Panc1 (cell line): ENCODE measurements at regions not wholly inside any gene's neighbourhood (a gene's known extent, or its start where the extent isn't known, plus 50 kb on each side); places are given as distances from the start of the nearest gene placed in this dataset.

Source experiments
- ATAC-seq: fragments of 200-7000 bp; cut with Tn5 transposase; 2 replicates; pipeline ENCODE4 v1.9.1; 2020; ENCODE audit warnings: mild to moderate bottlenecking, moderate library complexity
- BruUV-seq: library from RNA; stranded (reverse); fragments of 400-500 nt; replicated peaks from 2 replicates; lab custom pipeline; 2021; lab: Mats Ljungman, UMichigan
- CTCF ChIA-PET: fragments of 300-600 bp; sonication (Branson Sonifier 250); formaldehyde crosslinking; loops from one replicate; lab custom pipeline; 2022; ENCODE audit warnings: antibody characterized with exemption; lab: Charles Lee
- POLR2A ChIA-PET: fragments of 300-600 bp; sonication (Branson Sonifier 250); formaldehyde crosslinking; loops from one replicate; lab custom pipeline; 2022; ENCODE audit warnings: antibody characterized with exemption; lab: Charles Lee
- DNase-seq: peaks from one replicate; pipeline ENCODE4 v3.0.0-alpha.2; 2010; ENCODE audit warnings: low read depth, low spot score
- H3K27ac ChIP-seq: 2 replicates; pipeline ENCODE4 v1.5.1; 2011; ENCODE audit warnings: mild to moderate bottlenecking, low read length, inconsistent platforms
- H3K27me3 ChIP-seq: fragments of 200-500 bp; sonication (Bioruptor generic); 2 replicates; pipeline ENCODE4 v1.6.0; 2014; ENCODE audit warnings: low read length, inconsistent platforms; ENCODE audit not compliant: control insufficient read depth, insufficient read depth
- H3K36me3 ChIP-seq: fragments of 200-500 bp; sonication (Bioruptor generic); 2 replicates; pipeline ENCODE4 v1.5.1; 2014; ENCODE audit warnings: inconsistent platforms, mild to moderate bottlenecking, low read length, moderate library complexity; ENCODE audit not compliant: control insufficient read depth, insufficient read depth
- H3K4me1 ChIP-seq: 2 replicates; pipeline ENCODE4 v1.5.1; 2011; ENCODE audit warnings: inconsistent platforms, mild to moderate bottlenecking, low read length, moderate library complexity; ENCODE audit not compliant: control insufficient read depth, insufficient read depth
- H3K4me3 ChIP-seq, 2 experiments: 2 replicates each; pipeline ENCODE4 v1.5.1; 2011 to 2012; ENCODE audit warnings: low read depth in 2 of 2, low read length in 2 of 2, mild to moderate bottlenecking in 2 of 2, inconsistent platforms in 1 of 2, moderate library complexity in 1 of 2
- H3K9me3 ChIP-seq: fragments of 200-500 bp; sonication (Bioruptor generic); 2 replicates; pipeline ENCODE4 v1.5.1; 2014; ENCODE audit warnings: low read depth, mild to moderate bottlenecking, inconsistent platforms, low read length, moderate library complexity; ENCODE audit not compliant: control insufficient read depth, insufficient read depth
- POLR2AphosphoS5 ChIP-seq: IDR thresholded peaks from 2 replicates; pipeline ENCODE4 v1.6.1; 2012; ENCODE audit warnings: mild to moderate bottlenecking, low read depth, low read length, moderate library complexity
- SIN3A ChIP-seq: IDR thresholded peaks from 2 replicates; pipeline ENCODE4 v1.6.1; 2012; ENCODE audit warnings: low read depth, mild to moderate bottlenecking, low read length, moderate library complexity, borderline replicate concordance; ENCODE audit not compliant: insufficient read depth
- TCF7L2 ChIP-seq: IDR thresholded peaks from 2 replicates; pipeline ENCODE4 v1.6.1; 2011; ENCODE audit warnings: mild to moderate bottlenecking, low read depth, low read length, inconsistent platforms
- in situ Hi-C: cut with HindIII; loops from 2 replicates; pipeline ENCODE4 v1.10.0; 2016; ENCODE audit warnings: low sequenced_read_pairs, low pct_unique_long_range_greater_than_20kb
- intact Hi-C: fragments of 100-400 bp; cut with micrococcal nuclease; formaldehyde crosslinking; loops from one replicate; pipeline ENCODE4 v1.10.0; 2022; ENCODE audit not compliant: unreplicated experiment
- TF ChIP-seq, protein P1 (sequence below), 2 experiments: IDR thresholded peaks; 2 replicates each; pipeline ENCODE4 v1.6.1; 2011 to 2012; ENCODE audit warnings: low read depth in 2 of 2, control low read depth in 1 of 2, low read length in 1 of 2, mild to moderate bottlenecking in 1 of 2, moderate library complexity in 1 of 2; ENCODE audit not compliant: insufficient read depth in 1 of 2
- TF ChIP-seq, protein P2 (sequence below): fragments of 450-650 bp; IDR thresholded peaks from 2 replicates; pipeline ENCODE4 v1.5.1; 2017; ENCODE audit warnings: mild to moderate bottlenecking

DNA sequence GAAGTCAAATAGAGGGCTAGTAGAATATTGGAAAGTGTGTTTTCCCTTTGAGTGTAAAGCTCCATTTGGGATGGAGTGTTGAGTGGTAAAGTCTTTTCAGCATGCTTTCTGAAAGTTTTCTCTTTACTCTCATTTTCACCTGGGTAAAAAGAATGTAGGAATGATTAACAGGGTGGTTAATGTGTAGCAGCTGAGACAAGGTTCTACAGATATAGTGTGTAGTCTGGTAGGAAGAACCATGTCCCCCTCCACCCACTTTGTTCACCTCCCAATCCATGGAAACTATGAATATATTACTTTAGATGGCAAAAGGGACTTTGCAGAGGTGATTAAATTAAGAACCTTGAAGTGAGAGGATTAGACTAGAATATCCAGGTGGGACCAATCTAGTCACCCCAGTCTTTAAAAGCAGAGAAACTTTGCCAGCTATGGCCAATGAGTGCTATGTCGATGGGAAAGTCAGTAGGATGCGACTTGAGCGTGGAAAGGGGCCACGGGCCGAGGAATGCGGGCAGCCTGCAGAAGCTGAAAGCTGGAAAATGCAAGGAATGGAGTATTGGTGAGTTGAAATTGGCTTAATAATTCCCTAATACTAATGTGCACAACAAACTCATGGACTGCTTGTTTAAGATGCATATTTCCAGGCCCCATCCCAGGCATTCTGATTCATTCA is 166.3 kb upstream of the AHR start:
- in situ Hi-C loops, result no loop called here
- DNase-seq, result no peak
- Histone ChIP-seq H3K9me3 (no peaks in the 10 kb centered on the region), H3K27ac (no peak overlapping the region), H3K36me3 (no peaks in the 10 kb centered on the region), H3K4me1 (peaks cover 5% of the 10 kb centered on the region; the same call in 1 of the 2 replicates), H3K4me3 (no peak overlapping the region), H3K27me3 (no peaks in the 10 kb centered on the region)
- CTCF ChIA-PET, result no interaction called here
- no peak for ATAC-seq
- intact Hi-C loops, result no loop called here
- BruUV-seq, result no TSS peak
- POLR2A ChIA-PET, result no interaction called here
- TF ChIP-seq POLR2AphosphoS5, result no peak
- TF ChIP-seq, protein P1, sequence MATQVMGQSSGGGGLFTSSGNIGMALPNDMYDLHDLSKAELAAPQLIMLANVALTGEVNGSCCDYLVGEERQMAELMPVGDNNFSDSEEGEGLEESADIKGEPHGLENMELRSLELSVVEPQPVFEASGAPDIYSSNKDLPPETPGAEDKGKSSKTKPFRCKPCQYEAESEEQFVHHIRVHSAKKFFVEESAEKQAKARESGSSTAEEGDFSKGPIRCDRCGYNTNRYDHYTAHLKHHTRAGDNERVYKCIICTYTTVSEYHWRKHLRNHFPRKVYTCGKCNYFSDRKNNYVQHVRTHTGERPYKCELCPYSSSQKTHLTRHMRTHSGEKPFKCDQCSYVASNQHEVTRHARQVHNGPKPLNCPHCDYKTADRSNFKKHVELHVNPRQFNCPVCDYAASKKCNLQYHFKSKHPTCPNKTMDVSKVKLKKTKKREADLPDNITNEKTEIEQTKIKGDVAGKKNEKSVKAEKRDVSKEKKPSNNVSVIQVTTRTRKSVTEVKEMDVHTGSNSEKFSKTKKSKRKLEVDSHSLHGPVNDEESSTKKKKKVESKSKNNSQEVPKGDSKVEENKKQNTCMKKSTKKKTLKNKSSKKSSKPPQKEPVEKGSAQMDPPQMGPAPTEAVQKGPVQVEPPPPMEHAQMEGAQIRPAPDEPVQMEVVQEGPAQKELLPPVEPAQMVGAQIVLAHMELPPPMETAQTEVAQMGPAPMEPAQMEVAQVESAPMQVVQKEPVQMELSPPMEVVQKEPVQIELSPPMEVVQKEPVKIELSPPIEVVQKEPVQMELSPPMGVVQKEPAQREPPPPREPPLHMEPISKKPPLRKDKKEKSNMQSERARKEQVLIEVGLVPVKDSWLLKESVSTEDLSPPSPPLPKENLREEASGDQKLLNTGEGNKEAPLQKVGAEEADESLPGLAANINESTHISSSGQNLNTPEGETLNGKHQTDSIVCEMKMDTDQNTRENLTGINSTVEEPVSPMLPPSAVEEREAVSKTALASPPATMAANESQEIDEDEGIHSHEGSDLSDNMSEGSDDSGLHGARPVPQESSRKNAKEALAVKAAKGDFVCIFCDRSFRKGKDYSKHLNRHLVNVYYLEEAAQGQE (IDR thresholded peaks at IDR 0.05; ENCODE audit: insufficient read depth in 1 of 2, low read depth in 2 of 2, low read length in 1 of 2), result no peak
- TF ChIP-seq, protein P2, sequence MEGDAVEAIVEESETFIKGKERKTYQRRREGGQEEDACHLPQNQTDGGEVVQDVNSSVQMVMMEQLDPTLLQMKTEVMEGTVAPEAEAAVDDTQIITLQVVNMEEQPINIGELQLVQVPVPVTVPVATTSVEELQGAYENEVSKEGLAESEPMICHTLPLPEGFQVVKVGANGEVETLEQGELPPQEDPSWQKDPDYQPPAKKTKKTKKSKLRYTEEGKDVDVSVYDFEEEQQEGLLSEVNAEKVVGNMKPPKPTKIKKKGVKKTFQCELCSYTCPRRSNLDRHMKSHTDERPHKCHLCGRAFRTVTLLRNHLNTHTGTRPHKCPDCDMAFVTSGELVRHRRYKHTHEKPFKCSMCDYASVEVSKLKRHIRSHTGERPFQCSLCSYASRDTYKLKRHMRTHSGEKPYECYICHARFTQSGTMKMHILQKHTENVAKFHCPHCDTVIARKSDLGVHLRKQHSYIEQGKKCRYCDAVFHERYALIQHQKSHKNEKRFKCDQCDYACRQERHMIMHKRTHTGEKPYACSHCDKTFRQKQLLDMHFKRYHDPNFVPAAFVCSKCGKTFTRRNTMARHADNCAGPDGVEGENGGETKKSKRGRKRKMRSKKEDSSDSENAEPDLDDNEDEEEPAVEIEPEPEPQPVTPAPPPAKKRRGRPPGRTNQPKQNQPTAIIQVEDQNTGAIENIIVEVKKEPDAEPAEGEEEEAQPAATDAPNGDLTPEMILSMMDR, result no peak
- no peak for TF ChIP-seq SIN3A
- TF ChIP-seq TCF7L2, result no peak

DNA sequence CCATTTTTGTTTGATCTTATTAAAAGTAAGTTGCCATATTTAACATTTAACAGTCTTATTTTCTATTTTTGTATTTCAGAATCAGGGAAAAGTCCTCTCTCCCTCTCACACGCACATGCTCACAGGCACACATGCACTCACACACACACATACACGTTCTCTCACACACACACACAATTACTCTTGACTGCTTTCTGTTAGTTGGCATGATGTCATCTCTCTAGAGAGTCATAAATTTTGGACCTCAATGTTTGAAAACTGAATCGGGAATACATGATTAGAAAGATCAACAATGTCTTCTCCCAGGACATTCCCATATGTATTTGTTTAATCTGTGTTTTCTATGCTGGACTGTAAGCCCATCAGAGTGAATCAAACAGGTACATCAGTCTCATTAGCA is 165.7 kb upstream of the AHR start:
- Histone ChIP-seq H3K36me3 (no peaks in the 10 kb centered on the region), H3K4me1 (peaks cover 5% of the 10 kb centered on the region; the same call in 1 of the 2 replicates), H3K4me3 (no peak overlapping the region), H3K27me3 (no peaks in the 10 kb centered on the region), H3K9me3 (no peaks in the 10 kb centered on the region), H3K27ac (no peak overlapping the region)
- TF ChIP-seq POLR2AphosphoS5 (no peak), TCF7L2 (no peak), SIN3A (no peak)
- TF ChIP-seq, protein P2, result no peak
- TF ChIP-seq, protein P1 (IDR thresholded peaks at IDR 0.05; ENCODE audit: insufficient read depth in 1 of 2, low read depth in 2 of 2, low read length in 1 of 2), result no peak
- no TSS peak for BruUV-seq
- ChIA-PET POLR2A (no interaction called here), CTCF (no interaction called here)
- in situ Hi-C loops, result no loop called here
- DNase-seq (no peak), ATAC-seq (no peak)
- intact Hi-C loops, result no loop called here
